Mesendoderm (in vitro differentiated cells): ENCODE measurements at regions not wholly inside any gene's neighbourhood (a gene's known extent, or its start where the extent isn't known, plus 50 kb on each side); places are given as distances from the start of the nearest gene placed in this dataset.
"Not testable (repeated sequence)": the region's sequence is repeated elsewhere in the genome, so short reads cannot be mapped to it uniquely, and the experiment has no call there.

Experiments
- DNase-seq: peaks from one replicate; pipeline ENCODE4 v3.0.0; 2013
- H2AK5ac ChIP-seq: 2 replicates; pipeline ENCODE4 v1.6.1; 2013; ENCODE audit warnings: low read length, inconsistent platforms
- H2BK120ac ChIP-seq: 2 replicates; pipeline ENCODE4 v1.6.1; 2013; ENCODE audit warnings: low read depth, mild to moderate bottlenecking, low read length, moderate library complexity, mixed read lengths
- H2BK15ac ChIP-seq: replicated peaks from 2 replicates; pipeline ENCODE4 v1.6.1; 2013; ENCODE audit warnings: low read depth, mild to moderate bottlenecking, moderate library complexity
- H2BK5ac ChIP-seq: 2 replicates; pipeline ENCODE4 v1.6.1; 2013; ENCODE audit warnings: low read length, inconsistent platforms
- H3K18ac ChIP-seq: 2 replicates; pipeline ENCODE4 v1.6.1; 2013; ENCODE audit warnings: mild to moderate bottlenecking, low read length, mixed read lengths
- H3K23ac ChIP-seq: one replicate; pipeline ENCODE4 v1.6.1; 2013; ENCODE audit warnings: low read length
- H3K27ac ChIP-seq: 2 replicates; pipeline ENCODE4 v1.5.1; 2013; ENCODE audit warnings: low read depth, mild to moderate bottlenecking, inconsistent platforms, low read length, moderate library complexity
- H3K27me3 ChIP-seq: 2 replicates; pipeline ENCODE4 v1.6.1; 2013; ENCODE audit warnings: low read length, control low read depth, mild to moderate bottlenecking, inconsistent platforms; ENCODE audit not compliant: insufficient read depth, poor library complexity
- H3K36me3 ChIP-seq: 2 replicates; pipeline ENCODE4 v1.6.1; 2013; ENCODE audit warnings: low read length, inconsistent platforms; ENCODE audit not compliant: control insufficient read depth, insufficient read depth
- H3K4ac ChIP-seq: one replicate; pipeline ENCODE4 v1.6.1; 2013; ENCODE audit warnings: low read depth, mild to moderate bottlenecking, low read length, moderate library complexity
- H3K4me1 ChIP-seq: 2 replicates; pipeline ENCODE4 v1.6.1; 2013; ENCODE audit warnings: low read depth, low read length, inconsistent platforms; ENCODE audit not compliant: control insufficient read depth
- H3K4me2 ChIP-seq: 2 replicates; pipeline ENCODE4 v1.6.1; 2013; ENCODE audit warnings: low read length
- H3K4me3 ChIP-seq: 2 replicates; pipeline ENCODE4 v1.5.1; 2013; ENCODE audit warnings: mild to moderate bottlenecking, low read length
- H3K56ac ChIP-seq: one replicate; pipeline ENCODE4 v1.6.1; 2013; ENCODE audit warnings: low read length
- H3K79me1 ChIP-seq: 2 replicates; pipeline ENCODE4 v1.6.1; 2013; ENCODE audit warnings: low read length, inconsistent platforms
- H3K79me2 ChIP-seq: 2 replicates; pipeline ENCODE4 v1.6.1; 2013; ENCODE audit warnings: mild to moderate bottlenecking, low read length; ENCODE audit not compliant: control insufficient read depth, insufficient read depth
- H3K9ac ChIP-seq: 2 replicates; pipeline ENCODE4 v1.6.1; 2013; ENCODE audit warnings: low read length, inconsistent platforms
- H4K5ac ChIP-seq: one replicate; pipeline ENCODE4 v1.6.1; 2013; ENCODE audit warnings: low read length
- H4K8ac ChIP-seq: one replicate; pipeline ENCODE4 v1.6.1; 2013; ENCODE audit warnings: low read depth, mild to moderate bottlenecking, control low read depth, low read length, moderate library complexity
- WGBS: extraction: QIAGEN DNeasy Blood & Tissue Kit; methylation state at CpG from one replicate; pipeline ENCODE4 v1.1.7; 2013; ENCODE audit warnings: low lambda C conversion rate, missing lambda C conversion rate; ENCODE audit not compliant: insufficient coverage; ENCODE audit errors: extremely low coverage; 5-methylcytosine and 5-hydroxymethylcytosine counted together

DNA sequence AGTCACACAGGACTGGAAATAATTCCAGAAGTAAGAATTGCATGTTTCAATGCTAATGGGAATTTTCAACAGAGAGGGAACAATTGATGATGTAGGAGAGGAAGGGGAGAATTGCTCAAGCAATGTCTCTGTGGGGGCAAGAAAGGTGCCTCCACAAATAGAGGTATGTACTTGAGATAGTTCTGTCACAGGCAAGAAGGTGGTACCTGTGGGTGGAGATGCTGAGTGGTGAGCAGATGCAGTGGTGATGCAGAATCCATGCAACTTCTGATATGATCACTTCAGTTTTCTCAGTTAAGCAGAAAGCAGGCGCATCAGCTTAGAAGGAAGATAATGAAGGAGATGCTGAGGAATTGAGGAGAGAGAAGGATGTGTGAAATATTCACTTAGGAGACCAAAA lies 55.1 kb upstream of the SEC24B start:
- Histone ChIP-seq H3K79me2 (no peaks in the 10 kb centered on the region), H3K4me2 (no peak overlapping the region), H3K79me1 (no peaks in the 10 kb centered on the region), H3K23ac (no peak overlapping the region), H2BK5ac (no peak overlapping the region), H3K56ac (no peak overlapping the region), H3K4ac (no peak overlapping the region), H3K18ac (no peak overlapping the region), H2AK5ac (no peak overlapping the region), H3K9ac (no peak overlapping the region), H4K8ac (no peak overlapping the region), H2BK120ac (no peak overlapping the region), H3K27me3 (no peaks in the 10 kb centered on the region), H3K4me3 (no peak overlapping the region), H3K36me3 (no peaks in the 10 kb centered on the region), H4K5ac (no peak overlapping the region), H3K27ac (no peak overlapping the region), H3K4me1 (no peaks in the 10 kb centered on the region), H2BK15ac (no peak overlapping the region)
- WGBS, result no CpG with 5 or more reads among the region's 1 CpG
- no peak for DNase-seq

- H4K8ac ChIP-seq, result no peak overlapping the region
- WGBS, result no CpG with 5 or more reads among the region's 3 CpGs
Observed at GRCh38 chr4:109378076-109378475, 55.5 kb upstream of the SEC24B start.

GRCh38 chr4:109375778-109376414 lies 57.7 kb upstream of the SEC24B start:
- H4K5ac ChIP-seq, result no peak overlapping the region
- H3K18ac ChIP-seq, result no peak overlapping the region
- no peak overlapping the region for H4K8ac ChIP-seq
- no peak overlapping the region for H3K4ac ChIP-seq
- no peaks in the 10 kb centered on the region for H3K27me3 ChIP-seq
- DNase-seq, result peak; percentile 16
- no peaks in the 10 kb centered on the region for H3K4me1 ChIP-seq
- H3K4me3 ChIP-seq, result no peak overlapping the region
- H2BK120ac ChIP-seq, result no peak overlapping the region
- H3K4me2 ChIP-seq, result no peak overlapping the region
- WGBS, result no CpG with 5 or more reads among the region's 8 CpGs
- no peak overlapping the region for H3K9ac ChIP-seq
- no peak overlapping the region for H3K56ac ChIP-seq
- no peak overlapping the region for H3K23ac ChIP-seq
- no peaks in the 10 kb centered on the region for H3K79me1 ChIP-seq
- H3K79me2 ChIP-seq, result no peaks in the 10 kb centered on the region
- H2BK15ac ChIP-seq, result no peak overlapping the region
- H3K36me3 ChIP-seq, result no peaks in the 10 kb centered on the region
- H2BK5ac ChIP-seq, result no peak overlapping the region
- H2AK5ac ChIP-seq, result no peak overlapping the region
- H3K27ac ChIP-seq, result no peak overlapping the region

More at GRCh38 chr4:109378076-109378475, 55.5 kb upstream of the SEC24B start:
- no peak overlapping the region for H4K5ac ChIP-seq
- H3K18ac ChIP-seq, result no peak overlapping the region
- no peak overlapping the region for H2AK5ac ChIP-seq
- H2BK15ac ChIP-seq, result no peak overlapping the region
- no peaks in the 10 kb centered on the region for H3K36me3 ChIP-seq
- H3K23ac ChIP-seq, result no peak overlapping the region
- H3K4me2 ChIP-seq, result no peak overlapping the region
- no peak overlapping the region for H3K9ac ChIP-seq
- no peaks in the 10 kb centered on the region for H3K4me1 ChIP-seq
- H3K4ac ChIP-seq, result no peak overlapping the region
- H3K27ac ChIP-seq, result no peak overlapping the region
- H3K79me2 ChIP-seq, result no peaks in the 10 kb centered on the region
- H3K27me3 ChIP-seq, result no peaks in the 10 kb centered on the region
- no peaks in the 10 kb centered on the region for H3K79me1 ChIP-seq
- H3K56ac ChIP-seq, result no peak overlapping the region
- no peak overlapping the region for H2BK5ac ChIP-seq
- no peak for DNase-seq
- H2BK120ac ChIP-seq, result no peak overlapping the region
- no peak overlapping the region for H3K4me3 ChIP-seq

DNA sequence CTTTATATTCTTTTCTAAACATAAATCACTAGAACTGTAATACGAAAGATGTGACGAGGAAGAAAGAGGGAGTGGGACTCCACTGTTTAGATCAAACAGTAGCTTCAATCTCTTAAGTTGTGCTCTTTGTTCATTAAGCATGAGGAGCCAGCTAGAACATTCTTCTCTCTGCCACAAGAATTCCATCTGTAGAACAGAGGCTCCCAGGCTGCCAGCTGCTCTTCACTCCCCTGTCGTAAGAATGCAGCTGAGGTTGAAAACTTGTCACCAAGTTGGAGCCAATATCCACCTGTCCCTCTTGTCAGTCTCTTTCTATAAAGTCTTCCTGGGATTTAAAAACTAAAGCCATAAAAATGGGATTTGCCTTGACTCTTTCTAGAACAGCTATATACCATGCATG lies 65.0 kb upstream of the SEC24B start:
- H3K79me2 ChIP-seq, result no peaks in the 10 kb centered on the region
- H4K5ac ChIP-seq, result no peak overlapping the region

DNA sequence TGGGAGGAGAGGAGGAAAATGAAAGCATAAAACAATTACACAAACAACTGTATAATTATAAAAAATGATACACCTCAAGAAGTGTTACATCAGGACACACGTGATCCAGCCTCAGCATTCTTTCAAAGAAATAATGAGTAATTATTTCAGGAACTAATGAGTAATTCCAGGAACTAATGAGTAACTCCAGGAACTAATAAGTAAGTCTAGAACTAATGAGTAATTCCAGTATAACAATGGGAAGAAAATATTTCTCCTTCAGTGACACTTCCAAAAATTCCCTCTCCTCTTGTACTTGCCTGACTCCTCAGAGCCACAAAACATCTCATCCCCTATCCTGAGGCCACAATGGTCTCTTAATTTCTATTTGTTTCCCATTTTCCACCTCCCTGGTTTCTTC lies 63.5 kb upstream of the COL25A1 start:
- DNase-seq, result no peak
- Histone ChIP-seq H3K9ac (no peak overlapping the region), H3K4ac (no peak overlapping the region), H3K27me3 (no peaks in the 10 kb centered on the region), H3K56ac (no peak overlapping the region), H3K23ac (no peak overlapping the region), H4K8ac (no peak overlapping the region), H3K4me2 (no peak overlapping the region), H3K79me1 (no peaks in the 10 kb centered on the region), H3K36me3 (no peaks in the 10 kb centered on the region), H3K27ac (no peak overlapping the region), H2BK15ac (no peak overlapping the region), H2BK120ac (no peak overlapping the region), H2BK5ac (no peak overlapping the region), H2AK5ac (no peak overlapping the region), H4K5ac (no peak overlapping the region), H3K4me3 (no peak overlapping the region), H3K18ac (no peak overlapping the region), H3K79me2 (no peaks in the 10 kb centered on the region), H3K4me1 (no peaks in the 10 kb centered on the region)
- no CpG with 5 or more reads among the region's 1 CpG for WGBS

More for the DNA sequence above, 65.0 kb upstream of the SEC24B start:
- no peaks in the 10 kb centered on the region for H3K36me3 ChIP-seq
- H3K27ac ChIP-seq, result no peak overlapping the region
- H3K18ac ChIP-seq, result no peak overlapping the region
- no peak overlapping the region for H3K56ac ChIP-seq
- H3K4me3 ChIP-seq, result no peak overlapping the region
- H2BK15ac ChIP-seq, result no peak overlapping the region
- no peak overlapping the region for H2AK5ac ChIP-seq
- H4K8ac ChIP-seq, result no peak overlapping the region
- H3K79me1 ChIP-seq, result no peaks in the 10 kb centered on the region
- no peak overlapping the region for H3K23ac ChIP-seq
- no peaks in the 10 kb centered on the region for H3K27me3 ChIP-seq
- no peak for DNase-seq
- H2BK5ac ChIP-seq, result no peak overlapping the region
- H3K4me1 ChIP-seq, result no peaks in the 10 kb centered on the region
- no peak overlapping the region for H3K4me2 ChIP-seq
- no CpG with 5 or more reads among the region's 3 CpGs for WGBS
- H3K4ac ChIP-seq, result no peak overlapping the region
- H3K9ac ChIP-seq, result no peak overlapping the region
- no peak overlapping the region for H2BK120ac ChIP-seq

DNA sequence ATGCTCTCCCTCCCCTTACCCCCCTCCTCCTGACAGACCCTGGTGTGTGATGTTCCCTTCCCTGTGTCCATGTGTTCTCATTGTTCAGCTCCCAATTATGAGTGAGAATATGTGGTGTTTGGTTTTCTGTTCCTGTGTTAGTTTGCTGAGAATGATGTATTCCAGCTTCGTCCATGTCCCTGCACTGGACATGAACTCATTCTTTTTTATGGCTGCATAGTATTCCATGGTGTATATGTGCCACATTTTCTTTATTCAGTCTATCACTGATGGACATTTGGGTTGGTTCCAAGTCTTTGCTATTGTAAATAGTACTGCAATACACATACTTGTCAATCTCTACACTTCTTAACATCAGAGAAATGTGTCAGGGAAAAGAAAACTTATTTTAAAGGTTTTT lies 62.8 kb upstream of the COL25A1 start:
- not testable (repeated sequence) for H3K56ac ChIP-seq, H2BK15ac ChIP-seq, H3K79me2 ChIP-seq, H3K27ac ChIP-seq, H3K4me3 ChIP-seq, H3K27me3 ChIP-seq, H3K4me1 ChIP-seq, H2BK120ac ChIP-seq, H2AK5ac ChIP-seq, H4K8ac ChIP-seq, H3K36me3 ChIP-seq, H2BK5ac ChIP-seq, H4K5ac ChIP-seq, DNase-seq, H3K18ac ChIP-seq, H3K79me1 ChIP-seq, H3K4me2 ChIP-seq, H3K9ac ChIP-seq, H3K4ac ChIP-seq, H3K23ac ChIP-seq
- WGBS, result no CpG with 5 or more reads among the region's 1 CpG
